Mucosa of rectum (tissue), 2 donors: ENCODE measurements at regions not wholly inside any gene's neighbourhood (a gene's known extent, or its start where the extent isn't known, plus 50 kb on each side); places are given as distances from the start of the nearest gene placed in this dataset.
"Not testable (repeated sequence)": the region's sequence is repeated elsewhere in the genome, so short reads cannot be mapped to it uniquely, and the experiment has no call there.

Source experiments
- H3K27ac ChIP-seq, 2 donors: one replicate each; pipeline ENCODE4 v1.7.0; 2013; ENCODE audit warnings: inconsistent platforms in 2 of 2, low read depth in 2 of 2, low read length in 2 of 2
- H3K27me3 ChIP-seq, 2 donors: one replicate each; pipeline ENCODE4 v1.7.0; 2013; ENCODE audit warnings: low read length in 2 of 2; ENCODE audit not compliant: control insufficient read depth in 2 of 2, insufficient read depth in 2 of 2
- H3K36me3 ChIP-seq, 2 donors: one replicate each; pipeline ENCODE4 v1.7.0; 2013; ENCODE audit warnings: low read length in 2 of 2; ENCODE audit not compliant: control insufficient read depth in 2 of 2, insufficient read depth in 2 of 2
- H3K4me1 ChIP-seq, 2 donors: one replicate each; pipeline ENCODE4 v1.7.0; 2013; ENCODE audit warnings: low read length in 2 of 2, mild to moderate bottlenecking in 1 of 2; ENCODE audit not compliant: control insufficient read depth in 2 of 2, insufficient read depth in 2 of 2
- H3K4me3 ChIP-seq, 2 donors: one replicate each; pipeline ENCODE4 v1.7.0; 2013; ENCODE audit warnings: low read length in 2 of 2
- H3K9ac ChIP-seq, 2 donors: one replicate each; pipeline ENCODE4 v1.7.0; 2013; ENCODE audit warnings: low read length in 2 of 2, low read depth in 1 of 2, mild to moderate bottlenecking in 1 of 2
- H3K9me3 ChIP-seq, 2 donors: one replicate each; pipeline ENCODE4 v1.7.0; 2013; ENCODE audit warnings: low read length in 2 of 2; ENCODE audit not compliant: control insufficient read depth in 2 of 2
- donor health status: healthy.
- donor health status: Normal muscosa, but diverticular disease.

DNA sequence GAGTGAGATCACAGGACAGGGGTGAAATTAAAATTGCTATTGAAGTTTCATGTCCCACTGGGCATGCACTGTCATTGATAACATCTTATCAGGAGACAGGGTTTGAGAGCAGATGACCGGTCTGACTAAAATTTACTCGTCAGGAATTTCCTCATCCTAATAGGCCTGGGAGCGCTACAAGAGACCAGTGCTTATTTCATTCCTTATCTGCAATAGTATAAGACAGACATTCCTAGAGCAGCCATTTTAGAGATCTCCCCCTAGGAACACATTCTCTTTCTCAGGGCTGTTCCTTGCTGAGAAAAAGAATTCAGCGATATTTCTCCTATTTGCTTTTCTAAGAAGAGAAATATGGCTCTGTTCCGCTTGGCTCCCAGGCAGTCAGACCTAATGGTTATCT is 181.4 kb upstream of the ETV3 start:
- H3K27ac ChIP-seq, result no peak overlapping the region
- no peaks in the 10 kb centered on the region for H3K36me3 ChIP-seq
- H3K27me3 ChIP-seq, result no peaks in the 10 kb centered on the region
- no peak overlapping the region for H3K4me3 ChIP-seq
- no peak overlapping the region for H3K9ac ChIP-seq
- peaks cover 3 to 7% of the 10 kb centered on the region in 2 donors for H3K9me3 ChIP-seq
- H3K4me1 ChIP-seq, result no peaks in the 10 kb centered on the region

- H3K9ac ChIP-seq, H3K36me3 ChIP-seq, H3K4me1 ChIP-seq, H3K27ac ChIP-seq, H3K9me3 ChIP-seq, H3K4me3 ChIP-seq, H3K27me3 ChIP-seq: not testable (repeated sequence)
These were observed 179.0 kb upstream of the ETV3 start for GRCh38 chr1:157317229-157317628.

- H3K4me1 ChIP-seq, result no peaks in the 10 kb centered on the region
- H3K4me3 ChIP-seq, result no peak overlapping the region
- no peak overlapping the region for H3K9ac ChIP-seq
- H3K27ac ChIP-seq, result no peak overlapping the region
- H3K27me3 ChIP-seq, result peaks cover 0 to 2% of the 10 kb centered on the region in 2 donors
- peaks cover 3 to 7% of the 10 kb centered on the region in 2 donors for H3K9me3 ChIP-seq
- H3K36me3 ChIP-seq, result no peaks in the 10 kb centered on the region
These were observed 177.3 kb upstream of the ETV3 start for GRCh38 chr1:157315544-157315943.

- Histone ChIP-seq H3K27ac (no peak overlapping the region), H3K27me3 (peaks cover 0 to 3% of the 10 kb centered on the region in 2 donors), H3K4me3 (no peak overlapping the region), H3K9ac (no peak overlapping the region), H3K4me1 (no peaks in the 10 kb centered on the region), H3K36me3 (no peaks in the 10 kb centered on the region), H3K9me3 (peaks cover 3% of the 10 kb centered on the region in 2 donors)
These were observed 176.2 kb upstream of the ETV3 start for GRCh38 chr1:157314408-157314807.

- Histone ChIP-seq H3K9me3 (peaks cover 3% of the 10 kb centered on the region in 2 donors), H3K4me3 (no peak overlapping the region), H3K9ac (no peak overlapping the region), H3K36me3 (no peaks in the 10 kb centered on the region), H3K4me1 (no peaks in the 10 kb centered on the region), H3K27ac (no peak overlapping the region), H3K27me3 (peaks cover 0 to 5% of the 10 kb centered on the region in 2 donors)
These were observed 175.1 kb upstream of the ETV3 start for GRCh38 chr1:157313240-157313807.

- H3K9me3 ChIP-seq, result peaks cover 3% of the 10 kb centered on the region in 2 donors
- H3K4me3 ChIP-seq, result no peak overlapping the region
- peaks cover 0 to 5% of the 10 kb centered on the region in 2 donors for H3K27me3 ChIP-seq
- no peak overlapping the region for H3K9ac ChIP-seq
- no peaks in the 10 kb centered on the region for H3K36me3 ChIP-seq
- H3K4me1 ChIP-seq, result no peaks in the 10 kb centered on the region
- H3K27ac ChIP-seq, result no peak overlapping the region
These were observed 174.1 kb upstream of the ETV3 start for GRCh38 chr1:157312082-157312812.

DNA sequence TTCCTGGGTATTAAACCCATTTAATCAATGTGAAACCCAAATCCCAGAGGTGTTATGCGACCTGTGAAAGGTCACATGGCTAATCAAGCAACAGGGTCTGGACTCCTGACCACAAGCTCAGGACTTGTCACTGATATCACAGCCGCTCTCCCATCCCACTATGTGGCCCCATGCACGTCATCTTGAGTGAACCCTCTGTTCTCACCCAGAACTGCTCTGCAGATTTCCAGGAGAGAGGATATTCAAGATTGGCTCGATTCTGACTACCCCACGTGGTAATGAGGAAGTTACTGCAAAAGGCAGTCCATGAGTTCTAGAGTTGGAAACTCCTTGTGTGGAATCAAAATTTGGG is 173.5 kb upstream of the ETV3 start:
- H3K36me3 ChIP-seq, result no peaks in the 10 kb centered on the region
- H3K27ac ChIP-seq, result no peak overlapping the region
- no peak overlapping the region for H3K9ac ChIP-seq
- no peak overlapping the region for H3K4me3 ChIP-seq
- peaks cover 0 to 5% of the 10 kb centered on the region in 2 donors for H3K27me3 ChIP-seq
- H3K4me1 ChIP-seq, result no peaks in the 10 kb centered on the region
- peaks cover 0 to 2% of the 10 kb centered on the region in 2 donors for H3K9me3 ChIP-seq

- H3K4me3 ChIP-seq, H3K9ac ChIP-seq, H3K9me3 ChIP-seq, H3K4me1 ChIP-seq, H3K36me3 ChIP-seq, H3K27me3 ChIP-seq, H3K27ac ChIP-seq: not testable (repeated sequence)
These were observed 172.9 kb upstream of the ETV3 start for GRCh38 chr1:157310805-157311729.

- Histone ChIP-seq H3K4me3 (no peak overlapping the region), H3K9ac (no peak overlapping the region), H3K27ac (no peak overlapping the region)
These were observed 172.2 kb upstream of the ETV3 start for GRCh38 chr1:157310401-157310800.

GRCh38 chr1:157307491-157307890 is 169.3 kb upstream of the ETV3 start:
- Histone ChIP-seq H3K4me3 (no peak overlapping the region), H3K9me3 (no peaks in the 10 kb centered on the region), H3K9ac (no peak overlapping the region), H3K4me1 (no peaks in the 10 kb centered on the region), H3K27ac (no peak overlapping the region), H3K36me3 (no peaks in the 10 kb centered on the region), H3K27me3 (peaks cover 0 to 5% of the 10 kb centered on the region in 2 donors)

More at GRCh38 chr1:157310401-157310800, 172.2 kb upstream of the ETV3 start:
- Histone ChIP-seq H3K4me1 (no peaks in the 10 kb centered on the region), H3K27me3 (peaks cover 0 to 5% of the 10 kb centered on the region in 2 donors), H3K36me3 (no peaks in the 10 kb centered on the region), H3K9me3 (no peaks in the 10 kb centered on the region)
